T-helper 1 cell (primary cell): ENCODE measurements at regions not wholly inside any gene's neighbourhood (a gene's known extent, or its start where the extent isn't known, plus 50 kb on each side); places are given as distances from the start of the nearest gene placed in this dataset.

Experiments used
- DNase-seq, 5 donors: peaks; one replicate each; pipeline ENCODE4 v3.0.0-alpha.2; 2012 to 2020

DNA sequence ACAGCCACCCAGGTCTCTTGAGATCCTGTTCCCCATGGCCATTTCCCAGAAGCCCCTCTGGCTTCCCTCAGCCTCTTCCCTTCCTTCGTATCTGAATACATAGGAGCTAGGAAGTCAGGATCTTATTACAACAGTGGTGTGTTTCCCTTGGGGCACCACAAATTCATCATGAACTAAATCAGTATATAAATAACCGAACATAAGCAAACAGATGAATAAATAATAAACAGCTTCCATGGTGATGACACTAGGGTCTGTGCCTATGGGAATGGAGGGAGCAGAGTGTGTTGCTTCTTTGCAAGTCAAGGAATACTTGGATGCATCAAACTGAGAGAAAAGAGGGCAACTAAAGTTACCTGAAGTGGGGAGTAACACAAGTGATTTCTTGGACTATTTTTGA is 527.6 kb downstream of the LMO7 start:
- DNase-seq, result no peak

GRCh38 chr13:76160961-76161925 is 525.1 kb downstream of the LMO7 start:
- DNase-seq, result no peak

DNA sequence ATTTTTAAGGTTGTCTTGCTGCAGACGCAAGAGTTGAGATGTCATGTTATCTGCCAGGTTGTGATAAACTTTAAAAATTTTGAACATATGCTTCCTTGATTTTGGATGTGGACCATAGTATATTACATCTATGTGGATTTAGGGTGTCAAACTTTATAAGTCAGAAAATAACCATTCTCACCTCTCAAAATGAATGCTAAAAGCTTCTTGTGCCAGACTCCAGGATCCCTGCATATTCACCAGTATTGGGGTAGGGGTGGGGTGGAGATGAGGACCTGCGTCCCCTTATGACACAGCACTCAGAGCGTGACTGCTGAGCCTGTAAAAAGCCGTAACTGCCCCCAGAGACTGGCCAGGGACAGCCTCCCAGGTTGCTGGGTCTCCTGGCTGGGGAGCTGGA is 524.4 kb downstream of the LMO7 start:
- DNase-seq, result no peak

DNA sequence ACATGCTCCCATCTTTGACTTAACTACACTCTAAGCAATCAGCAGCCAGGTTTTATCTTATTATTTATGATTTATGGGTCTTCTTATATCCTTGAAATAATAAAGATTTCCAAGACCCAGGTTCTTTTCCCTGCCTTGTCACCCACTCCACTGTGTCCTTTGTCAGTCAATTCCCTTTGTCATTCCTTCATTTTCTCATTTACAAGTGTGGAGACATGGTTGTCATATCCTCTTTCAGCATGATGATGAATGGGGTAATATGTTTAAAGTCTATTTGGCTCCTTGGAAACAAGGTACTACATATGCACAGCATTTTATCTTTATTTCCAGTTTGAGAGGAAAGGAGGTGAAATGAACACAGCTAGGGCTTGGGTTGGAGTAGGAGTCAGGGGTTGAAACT is 521.8 kb downstream of the LMO7 start:
- no peak for DNase-seq

GRCh38 chr13:76153239-76153638 is 517.1 kb downstream of the LMO7 start:
- DNase-seq, result no peak

- DNase-seq, result no peak
These were observed 512.8 kb downstream of the LMO7 start for GRCh38 chr13:76148926-76149325.

- DNase-seq, result no peak
These were observed 512.2 kb downstream of the LMO7 start for GRCh38 chr13:76148374-76148773.

GRCh38 chr13:76132532-76132931 is 496.4 kb downstream of the LMO7 start:
- no peak for DNase-seq

GRCh38 chr13:76131551-76131950 is 495.4 kb downstream of the LMO7 start:
- no peak for DNase-seq

GRCh38 chr13:76129305-76130000 is 493.3 kb downstream of the LMO7 start:
- no peak for DNase-seq

- no peak for DNase-seq
These were observed 491.8 kb downstream of the LMO7 start for GRCh38 chr13:76127922-76128321.

GRCh38 chr13:76123548-76123947 is 487.4 kb downstream of the LMO7 start:
- DNase-seq, result no peak

DNA sequence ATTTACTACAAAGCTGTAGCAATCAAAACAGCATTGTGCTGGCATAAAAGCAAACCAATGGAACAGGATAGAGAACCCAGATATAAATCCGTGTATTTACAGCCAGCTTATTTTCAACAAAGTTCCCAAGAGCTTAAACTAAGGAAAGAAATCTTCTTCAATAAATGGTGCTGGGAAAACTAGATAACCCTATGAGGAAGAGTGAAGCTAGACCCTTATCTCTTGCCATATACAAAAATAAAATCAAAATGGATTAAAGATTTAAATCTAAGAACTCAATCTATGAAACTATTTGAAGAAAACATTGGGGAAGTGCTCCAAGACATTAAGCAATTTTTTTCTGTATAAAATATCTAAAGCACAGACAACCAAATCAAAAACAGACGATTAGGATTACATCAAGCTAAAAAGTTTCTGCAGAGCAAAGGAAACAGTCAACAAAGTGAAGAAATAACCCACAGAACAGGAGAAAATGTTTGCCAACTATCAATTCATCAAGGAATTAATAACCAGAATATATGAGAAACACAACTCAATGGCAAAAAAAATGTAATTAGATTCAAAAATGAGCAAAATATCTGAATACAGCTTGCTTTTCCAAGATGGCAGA is 480.7 kb downstream of the LMO7 start:
- DNase-seq, result no peak

GRCh38 chr13:76106763-76107162 is 470.6 kb downstream of the LMO7 start:
- no peak for DNase-seq

GRCh38 chr13:76094645-76095044 is 458.5 kb downstream of the LMO7 start:
- DNase-seq, result no peak

GRCh38 chr13:76091076-76091475 is 454.9 kb downstream of the LMO7 start:
- DNase-seq, result no peak

GRCh38 chr13:76086729-76087128 is 450.6 kb downstream of the LMO7 start:
- DNase-seq, result no peak

DNA sequence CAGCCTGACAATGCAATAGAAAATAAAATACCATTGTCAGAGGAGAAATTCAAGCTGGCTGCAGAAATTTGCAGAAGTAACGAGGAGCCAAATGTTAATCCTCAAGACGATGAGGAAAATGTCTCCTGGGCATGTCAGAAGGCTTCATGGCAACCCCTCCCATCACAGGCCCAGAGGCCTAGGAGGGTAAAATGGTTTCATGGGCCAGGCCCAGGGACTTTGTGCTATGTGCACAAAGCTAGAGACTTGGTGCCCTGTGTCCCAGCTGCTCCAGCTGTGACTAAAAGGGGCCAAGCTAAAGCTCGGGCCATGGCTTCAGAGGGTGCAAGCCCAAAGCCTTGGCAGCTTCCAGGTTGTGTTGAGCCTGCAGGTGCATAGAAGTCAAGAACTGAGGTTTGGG is 431.7 kb downstream of the LMO7 start:
- DNase-seq, result no peak

- no peak for DNase-seq
These were observed 417.1 kb downstream of the LMO7 start for GRCh38 chr13:76053181-76053580.

GRCh38 chr13:76049376-76049746 is 413.2 kb downstream of the LMO7 start:
- DNase-seq, result no peak

GRCh38 chr13:76048675-76049375 is 412.7 kb downstream of the LMO7 start:
- DNase-seq, result no peak

DNA sequence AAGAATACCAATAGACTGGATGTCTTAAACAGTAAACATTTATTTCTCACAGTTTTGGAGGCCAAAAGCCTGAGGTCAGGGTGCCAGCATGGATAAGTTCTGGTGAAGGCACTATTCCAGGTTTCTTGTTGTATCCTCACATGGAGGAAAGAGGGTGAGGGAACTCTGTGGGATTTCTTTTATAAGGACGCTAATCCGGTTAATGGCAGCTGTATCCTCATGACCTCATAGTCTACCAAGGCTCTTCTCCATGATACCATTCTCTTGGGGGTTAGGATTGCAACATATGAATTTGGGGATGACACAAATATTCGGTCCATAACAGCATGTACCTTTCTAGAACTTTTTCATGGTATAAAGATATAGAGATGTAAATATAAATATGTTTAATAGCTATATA is 412.0 kb downstream of the LMO7 start:
- DNase-seq, result no peak

DNA sequence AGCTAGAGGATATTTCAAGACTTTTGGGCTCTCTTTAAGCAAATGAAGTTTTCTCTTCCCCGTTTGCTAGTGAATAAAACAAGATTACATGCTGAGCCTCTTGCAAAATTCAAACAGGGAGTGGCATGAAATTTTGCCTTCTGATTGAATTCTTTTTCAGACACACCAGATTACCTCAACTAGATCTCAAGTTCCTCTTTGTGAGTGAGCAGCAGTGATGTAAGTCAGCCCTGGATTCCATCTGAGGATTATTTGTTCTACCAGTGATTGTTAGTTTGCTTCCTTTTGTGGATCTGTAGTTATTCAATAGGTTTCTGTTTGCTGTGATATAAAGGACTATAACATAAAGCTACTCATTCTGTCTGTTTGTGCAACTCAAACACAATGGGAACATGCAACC is 407.7 kb downstream of the LMO7 start:
- DNase-seq, result no peak
